PC-9 (cell line): ENCODE measurements at regions not wholly inside any gene's neighbourhood (a gene's known extent, or its start where the extent isn't known, plus 50 kb on each side); places are given as distances from the start of the nearest gene placed in this dataset.

Source experiments
- EZH2 ChIP-seq: fragments of 200-600 bp; sonication (generic); IDR thresholded peaks from 2 replicates; pipeline ENCODE4 v1.8.0; 2017; ENCODE audit warnings: antibody characterized with exemption, low read depth
- TF ChIP-seq, protein P1 (sequence below): fragments of 200-600 bp; sonication (generic); conservative IDR thresholded peaks from 2 replicates; pipeline ENCODE4 v1.6.1; 2017; ENCODE audit warnings: mixed run types, antibody characterized with exemption, mild to moderate bottlenecking, moderate library complexity

DNA sequence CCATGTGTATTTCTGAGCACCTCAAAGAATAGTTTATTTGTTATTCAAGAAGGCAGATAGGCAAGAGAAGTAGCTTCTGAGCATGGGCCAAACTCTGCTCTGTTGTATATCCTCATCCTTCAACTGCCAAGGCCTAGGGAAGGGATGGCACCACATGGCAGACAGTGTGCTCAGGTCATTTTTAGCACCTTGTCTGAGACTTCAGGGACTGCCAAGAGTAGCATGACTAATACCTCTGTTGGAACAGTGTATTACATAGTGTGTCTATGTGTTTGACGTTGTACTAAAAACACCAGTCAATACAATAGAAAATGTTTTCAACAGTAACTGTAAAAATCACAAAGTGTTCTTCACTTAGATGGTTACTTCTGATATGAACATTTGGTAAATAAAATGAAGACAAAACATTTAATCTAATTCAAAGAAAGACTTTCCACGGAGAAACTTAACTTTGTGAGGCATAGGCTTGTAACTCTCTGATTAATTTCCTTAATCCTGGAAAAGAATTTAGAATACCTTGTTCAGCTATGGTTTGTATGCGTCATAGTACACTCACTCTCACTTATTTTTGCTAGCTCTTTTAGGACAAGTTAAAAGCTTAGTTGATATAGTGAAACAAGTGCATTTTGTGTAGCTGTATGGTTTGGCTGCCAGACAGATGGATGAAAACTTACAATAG, 318.4 kb upstream of the RIOK2 start:
- TF ChIP-seq, protein P1, sequence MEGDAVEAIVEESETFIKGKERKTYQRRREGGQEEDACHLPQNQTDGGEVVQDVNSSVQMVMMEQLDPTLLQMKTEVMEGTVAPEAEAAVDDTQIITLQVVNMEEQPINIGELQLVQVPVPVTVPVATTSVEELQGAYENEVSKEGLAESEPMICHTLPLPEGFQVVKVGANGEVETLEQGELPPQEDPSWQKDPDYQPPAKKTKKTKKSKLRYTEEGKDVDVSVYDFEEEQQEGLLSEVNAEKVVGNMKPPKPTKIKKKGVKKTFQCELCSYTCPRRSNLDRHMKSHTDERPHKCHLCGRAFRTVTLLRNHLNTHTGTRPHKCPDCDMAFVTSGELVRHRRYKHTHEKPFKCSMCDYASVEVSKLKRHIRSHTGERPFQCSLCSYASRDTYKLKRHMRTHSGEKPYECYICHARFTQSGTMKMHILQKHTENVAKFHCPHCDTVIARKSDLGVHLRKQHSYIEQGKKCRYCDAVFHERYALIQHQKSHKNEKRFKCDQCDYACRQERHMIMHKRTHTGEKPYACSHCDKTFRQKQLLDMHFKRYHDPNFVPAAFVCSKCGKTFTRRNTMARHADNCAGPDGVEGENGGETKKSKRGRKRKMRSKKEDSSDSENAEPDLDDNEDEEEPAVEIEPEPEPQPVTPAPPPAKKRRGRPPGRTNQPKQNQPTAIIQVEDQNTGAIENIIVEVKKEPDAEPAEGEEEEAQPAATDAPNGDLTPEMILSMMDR = no peak
- TF ChIP-seq EZH2 = no peak
